Hepatocyte (in vitro differentiated cells): ENCODE measurements at regions not wholly inside any gene's neighbourhood (a gene's known extent, or its start where the extent isn't known, plus 50 kb on each side); places are given as distances from the start of the nearest gene placed in this dataset.

Experiments used
- DNase-seq: peaks from one replicate; pipeline ENCODE4 v3.0.0-alpha.2; 2016; ENCODE audit warnings: low spot score
- H2AFZ ChIP-seq: fragments of 200-600 bp; sonication (generic); 2 replicates; pipeline ENCODE4 v1.6.0; 2016; ENCODE audit warnings: antibody characterized with exemption, mild to moderate bottlenecking
- H3K27ac ChIP-seq: fragments of 200-600 bp; sonication (generic); 2 replicates; pipeline ENCODE4 v1.5.1; 2016; ENCODE audit warnings: mild to moderate bottlenecking
- H3K27me3 ChIP-seq: fragments of 200-600 bp; sonication (generic); 2 replicates; pipeline ENCODE4 v1.6.1; 2016
- H3K36me3 ChIP-seq: fragments of 200-600 bp; sonication (generic); replicated peaks from 2 replicates; pipeline ENCODE4 v1.5.1; 2016; ENCODE audit warnings: low read depth; ENCODE audit not compliant: insufficient read depth
- H3K4me1 ChIP-seq: fragments of 200-600 bp; sonication (generic); 2 replicates; pipeline ENCODE4 v1.5.1; 2016; ENCODE audit warnings: mild to moderate bottlenecking, moderate library complexity; ENCODE audit not compliant: insufficient read depth
- H3K4me2 ChIP-seq: fragments of 200-600 bp; sonication (generic); 2 replicates; pipeline ENCODE4 v1.6.0; 2016
- H3K4me3 ChIP-seq: fragments of 200-600 bp; sonication (generic); 2 replicates; pipeline ENCODE4 v1.5.1; 2016; ENCODE audit warnings: mild to moderate bottlenecking
- H3K79me2 ChIP-seq: fragments of 200-600 bp; sonication (generic); 2 replicates; pipeline ENCODE4 v1.6.0; 2017; ENCODE audit warnings: mild to moderate bottlenecking
- H3K9me2 ChIP-seq: fragments of 200-600 bp; sonication (generic); replicated peaks from 2 replicates; pipeline ENCODE4 v1.6.0; 2017; ENCODE audit warnings: mild to moderate bottlenecking; ENCODE audit not compliant: insufficient read depth
- H3K9me3 ChIP-seq: fragments of 200-600 bp; sonication (generic); 2 replicates; pipeline ENCODE4 v1.5.1; 2016; ENCODE audit warnings: low read depth, mild to moderate bottlenecking
- H4K20me1 ChIP-seq: fragments of 200-600 bp; sonication (generic); 2 replicates; pipeline ENCODE4 v1.6.0; 2016; ENCODE audit warnings: mild to moderate bottlenecking; ENCODE audit not compliant: insufficient read depth, poor library complexity, severe bottlenecking
- EZH2 ChIP-seq: fragments of 200-600 bp; sonication (generic); IDR thresholded peaks from 2 replicates; pipeline ENCODE4 v1.6.1; 2016; ENCODE audit warnings: antibody characterized with exemption, mild to moderate bottlenecking, borderline replicate concordance
- EZH2phosphoT487 ChIP-seq: fragments of 200-600 bp; sonication (generic); IDR thresholded peaks from one replicate; pipeline ENCODE4 v1.6.1; 2018; ENCODE audit warnings: antibody characterized with exemption, mild to moderate bottlenecking, low read depth, moderate library complexity; ENCODE audit not compliant: unreplicated experiment, severe bottlenecking
- WGBS: methylation state at CpG from one replicate; pipeline ENCODE4 v1.1.6; 2016; ENCODE audit warnings: low lambda C conversion rate; ENCODE audit errors: missing lambda C conversion rate; 5-methylcytosine and 5-hydroxymethylcytosine counted together
- TF ChIP-seq, protein P1 (sequence below): fragments of 200-600 bp; sonication (generic); IDR thresholded peaks from 2 replicates; pipeline ENCODE4 v1.5.1; 2016; ENCODE audit warnings: antibody characterized with exemption, mild to moderate bottlenecking; ENCODE audit not compliant: poor library complexity

DNA sequence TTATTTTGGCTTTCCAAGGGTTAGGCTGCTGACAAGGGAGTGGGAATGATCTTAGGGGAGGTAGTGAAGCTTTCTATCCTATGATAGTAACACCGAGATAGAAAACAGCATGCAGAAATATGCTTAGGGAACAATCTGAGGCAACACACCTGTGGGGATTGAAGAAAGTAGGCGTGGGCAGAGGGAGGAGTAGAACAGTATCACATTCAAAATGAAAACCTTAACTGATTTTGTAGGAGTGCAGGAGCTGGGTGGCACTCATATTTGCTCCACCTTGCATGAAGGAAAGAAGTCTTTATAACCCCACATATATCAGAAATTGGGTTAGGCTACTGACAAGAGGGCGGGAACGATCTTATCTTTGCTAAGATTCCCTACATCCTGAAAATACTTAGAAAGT, 762.2 kb upstream of the CNTNAP5 start:
- H3K79me2 ChIP-seq, result no peaks in the 10 kb centered on the region
- 93% methylated on average over 4 of the region's 4 CpGs for WGBS
- no peaks in the 10 kb centered on the region for H3K9me2 ChIP-seq
- H3K27ac ChIP-seq, result no peak overlapping the region
- DNase-seq, result no peak
- TF ChIP-seq, protein P1, sequence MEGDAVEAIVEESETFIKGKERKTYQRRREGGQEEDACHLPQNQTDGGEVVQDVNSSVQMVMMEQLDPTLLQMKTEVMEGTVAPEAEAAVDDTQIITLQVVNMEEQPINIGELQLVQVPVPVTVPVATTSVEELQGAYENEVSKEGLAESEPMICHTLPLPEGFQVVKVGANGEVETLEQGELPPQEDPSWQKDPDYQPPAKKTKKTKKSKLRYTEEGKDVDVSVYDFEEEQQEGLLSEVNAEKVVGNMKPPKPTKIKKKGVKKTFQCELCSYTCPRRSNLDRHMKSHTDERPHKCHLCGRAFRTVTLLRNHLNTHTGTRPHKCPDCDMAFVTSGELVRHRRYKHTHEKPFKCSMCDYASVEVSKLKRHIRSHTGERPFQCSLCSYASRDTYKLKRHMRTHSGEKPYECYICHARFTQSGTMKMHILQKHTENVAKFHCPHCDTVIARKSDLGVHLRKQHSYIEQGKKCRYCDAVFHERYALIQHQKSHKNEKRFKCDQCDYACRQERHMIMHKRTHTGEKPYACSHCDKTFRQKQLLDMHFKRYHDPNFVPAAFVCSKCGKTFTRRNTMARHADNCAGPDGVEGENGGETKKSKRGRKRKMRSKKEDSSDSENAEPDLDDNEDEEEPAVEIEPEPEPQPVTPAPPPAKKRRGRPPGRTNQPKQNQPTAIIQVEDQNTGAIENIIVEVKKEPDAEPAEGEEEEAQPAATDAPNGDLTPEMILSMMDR, result no peak
- TF ChIP-seq EZH2phosphoT487, result no peak
- no peak for TF ChIP-seq EZH2
- no peaks in the 10 kb centered on the region for H3K27me3 ChIP-seq
- no peaks in the 10 kb centered on the region for H3K36me3 ChIP-seq
- H3K4me1 ChIP-seq, result no peaks in the 10 kb centered on the region
- no peak overlapping the region for H2AFZ ChIP-seq
- no peak overlapping the region for H3K4me3 ChIP-seq
- no peaks in the 10 kb centered on the region for H3K9me3 ChIP-seq
- H4K20me1 ChIP-seq, result no peaks in the 10 kb centered on the region
- no peak overlapping the region for H3K4me2 ChIP-seq

DNA sequence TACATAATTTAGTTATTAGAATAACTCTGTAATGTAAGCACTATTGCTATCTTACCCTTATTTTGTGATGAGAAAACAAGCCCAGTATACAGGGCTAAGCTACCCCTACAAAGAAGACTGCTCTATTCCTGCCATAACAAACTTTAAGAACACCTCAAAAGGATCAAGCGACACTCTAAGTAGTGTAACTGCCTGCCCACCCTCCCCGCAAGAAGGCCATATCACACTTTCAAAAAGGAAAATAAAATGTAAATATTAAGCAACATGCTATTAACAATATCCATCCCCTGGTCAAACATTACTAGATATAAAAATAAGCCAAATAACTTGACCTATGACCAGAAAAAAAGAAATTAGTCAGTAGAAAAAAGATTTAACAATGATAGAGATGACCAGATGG, 741.7 kb upstream of the CNTNAP5 start:
- H3K4me2 ChIP-seq, result no peak overlapping the region
- no peaks in the 10 kb centered on the region for H4K20me1 ChIP-seq
- no peaks in the 10 kb centered on the region for H3K9me3 ChIP-seq
- H3K9me2 ChIP-seq, result no peaks in the 10 kb centered on the region
- H3K4me1 ChIP-seq, result no peaks in the 10 kb centered on the region
- no peak for DNase-seq
- H3K27me3 ChIP-seq, result no peaks in the 10 kb centered on the region
- no peak overlapping the region for H3K27ac ChIP-seq
- WGBS, result 92% methylated on average over 2 of the region's 2 CpGs
- H3K36me3 ChIP-seq, result no peaks in the 10 kb centered on the region
- no peak overlapping the region for H2AFZ ChIP-seq
- H3K4me3 ChIP-seq, result no peak overlapping the region
- no peak for TF ChIP-seq EZH2phosphoT487
- TF ChIP-seq, protein P1, result no peak
- TF ChIP-seq EZH2, result no peak
- H3K79me2 ChIP-seq, result no peaks in the 10 kb centered on the region

DNA sequence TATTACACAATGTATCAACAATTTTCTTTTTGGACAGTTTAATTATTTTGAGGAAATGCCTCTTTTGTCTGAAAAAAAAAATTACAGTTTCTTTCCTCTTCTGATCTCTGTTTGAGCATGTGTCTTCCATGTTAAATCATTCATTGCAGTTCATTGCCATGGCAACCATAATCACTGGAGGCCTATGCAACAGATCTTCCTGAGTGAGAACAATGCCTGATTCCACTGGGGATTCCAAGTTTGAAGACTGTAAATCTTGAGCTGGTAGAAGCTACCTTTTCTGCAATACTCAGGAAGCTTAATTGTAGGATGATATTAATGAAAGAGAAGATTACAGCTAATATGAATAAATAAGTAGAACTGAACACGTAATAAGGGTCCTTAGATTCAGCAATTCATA, 721.4 kb upstream of the CNTNAP5 start:
- TF ChIP-seq, protein P1, result no peak
- TF ChIP-seq EZH2 (no peak), EZH2phosphoT487 (no peak)
- no peaks in the 10 kb centered on the region for H3K79me2 ChIP-seq
- no peak overlapping the region for H2AFZ ChIP-seq
- no peak overlapping the region for H3K4me2 ChIP-seq
- no peaks in the 10 kb centered on the region for H3K36me3 ChIP-seq
- H3K4me3 ChIP-seq, result no peak overlapping the region
- H3K4me1 ChIP-seq, result no peaks in the 10 kb centered on the region
- no peak for DNase-seq
- no peaks in the 10 kb centered on the region for H3K27me3 ChIP-seq
- H3K27ac ChIP-seq, result no peak overlapping the region
- no peaks in the 10 kb centered on the region for H3K9me2 ChIP-seq
- WGBS, result 88% methylated on average over 1 of the region's 1 CpG
- H3K9me3 ChIP-seq, result no peaks in the 10 kb centered on the region
- no peaks in the 10 kb centered on the region for H4K20me1 ChIP-seq
